Stimulated activated CD8-positive, alpha-beta memory T cell treated with anti-CD3 and anti-CD28 coated beads, Interleukin-4, amount 100 ng/mL, for 48 hours (primary cell): ENCODE measurements at regions not wholly inside any gene's neighbourhood (a gene's known extent, or its start where the extent isn't known, plus 50 kb on each side); places are given as distances from the start of the nearest gene placed in this dataset.

Experiments used
- DNase-seq: peaks from one replicate; pipeline ENCODE4 v3.0.0-alpha.2; 2020

DNA sequence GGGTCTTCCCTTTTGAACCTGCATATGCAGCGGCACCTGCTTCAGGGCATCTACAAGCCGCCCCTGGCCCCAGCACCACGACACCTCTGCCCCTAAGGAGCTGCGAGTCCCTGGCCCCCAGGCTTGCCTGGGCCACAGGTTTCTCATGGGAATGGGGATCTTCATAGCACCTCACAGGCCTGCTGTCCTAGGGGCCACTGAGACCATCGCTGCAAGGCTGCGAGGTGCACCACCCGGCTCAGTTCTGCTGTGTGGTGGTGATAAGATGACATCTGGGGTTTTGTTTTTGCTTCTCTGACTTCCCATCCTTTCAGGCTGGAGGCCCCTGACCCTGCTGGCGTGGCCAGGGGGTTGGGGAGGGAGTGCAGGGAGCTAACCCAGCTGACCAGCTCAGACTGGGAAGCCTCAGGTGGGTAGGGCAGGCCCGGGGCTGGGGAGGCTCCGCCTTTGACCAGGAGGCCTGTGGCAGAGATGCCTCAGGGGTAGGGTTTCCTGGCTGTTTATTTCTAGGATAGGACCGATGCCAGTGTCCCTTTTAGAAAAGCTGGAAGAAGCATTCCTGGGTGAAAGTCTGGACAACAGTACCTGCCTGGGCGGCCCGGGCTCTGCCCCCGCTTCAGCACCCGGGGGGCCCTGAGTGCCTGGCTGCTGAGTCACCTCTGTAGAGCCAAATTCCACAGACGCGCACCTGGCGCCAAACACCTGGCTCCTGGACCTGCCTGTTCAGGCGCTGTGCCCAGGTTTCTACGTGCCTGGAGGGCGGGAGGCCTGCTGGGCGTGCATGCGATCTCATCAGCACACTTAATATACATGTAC, 264.7 kb downstream of the DLL1 start:
- DNase-seq = no peak

DNA sequence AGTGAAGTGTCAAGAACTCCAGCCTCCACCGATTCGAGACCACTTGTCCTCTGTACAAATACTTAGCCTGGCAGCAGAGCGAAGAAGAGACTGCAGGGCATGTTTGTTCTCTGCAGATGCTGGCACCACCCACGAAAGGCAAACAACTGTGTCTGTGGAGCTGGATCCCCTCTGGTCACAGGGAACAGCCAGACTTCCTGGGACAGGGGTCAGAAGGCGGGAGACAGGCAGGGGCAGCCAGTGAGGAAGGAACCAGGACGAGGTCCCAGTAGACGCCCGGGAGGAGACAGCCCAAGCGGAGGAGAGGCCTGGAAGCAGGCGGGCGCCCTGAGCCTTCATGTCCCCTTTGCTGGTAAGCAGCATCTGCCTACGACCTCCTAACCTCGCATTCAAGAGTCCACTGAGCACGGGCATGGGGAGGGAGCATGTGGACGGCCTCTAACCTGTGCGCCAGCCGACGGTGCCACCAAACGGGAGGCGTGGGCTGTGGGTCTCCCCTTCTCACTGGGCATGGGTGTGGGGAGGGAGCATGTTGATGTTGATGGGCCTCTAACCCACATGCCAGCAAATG, 265.5 kb downstream of the DLL1 start:
- no peak for DNase-seq

DNA sequence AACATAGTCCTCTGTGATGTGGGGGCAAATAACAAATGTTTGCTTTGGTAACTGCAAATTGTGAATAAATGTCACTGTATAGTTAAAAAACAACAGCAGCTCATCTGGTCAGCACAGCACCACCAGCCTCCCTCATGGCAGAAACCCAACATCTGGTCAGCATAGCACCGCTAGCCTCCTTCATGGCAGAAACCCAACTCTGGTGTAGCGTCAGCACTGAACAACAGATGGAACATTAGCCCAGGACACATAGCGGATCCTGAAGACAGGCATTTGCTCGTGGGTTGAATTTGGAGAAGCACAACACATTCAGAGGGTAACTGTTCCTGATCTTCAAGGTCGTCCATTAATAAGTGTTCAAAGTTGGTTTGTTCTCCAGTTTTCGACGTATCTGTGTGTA, 265.9 kb downstream of the DLL1 start:
- no peak for DNase-seq

DNA sequence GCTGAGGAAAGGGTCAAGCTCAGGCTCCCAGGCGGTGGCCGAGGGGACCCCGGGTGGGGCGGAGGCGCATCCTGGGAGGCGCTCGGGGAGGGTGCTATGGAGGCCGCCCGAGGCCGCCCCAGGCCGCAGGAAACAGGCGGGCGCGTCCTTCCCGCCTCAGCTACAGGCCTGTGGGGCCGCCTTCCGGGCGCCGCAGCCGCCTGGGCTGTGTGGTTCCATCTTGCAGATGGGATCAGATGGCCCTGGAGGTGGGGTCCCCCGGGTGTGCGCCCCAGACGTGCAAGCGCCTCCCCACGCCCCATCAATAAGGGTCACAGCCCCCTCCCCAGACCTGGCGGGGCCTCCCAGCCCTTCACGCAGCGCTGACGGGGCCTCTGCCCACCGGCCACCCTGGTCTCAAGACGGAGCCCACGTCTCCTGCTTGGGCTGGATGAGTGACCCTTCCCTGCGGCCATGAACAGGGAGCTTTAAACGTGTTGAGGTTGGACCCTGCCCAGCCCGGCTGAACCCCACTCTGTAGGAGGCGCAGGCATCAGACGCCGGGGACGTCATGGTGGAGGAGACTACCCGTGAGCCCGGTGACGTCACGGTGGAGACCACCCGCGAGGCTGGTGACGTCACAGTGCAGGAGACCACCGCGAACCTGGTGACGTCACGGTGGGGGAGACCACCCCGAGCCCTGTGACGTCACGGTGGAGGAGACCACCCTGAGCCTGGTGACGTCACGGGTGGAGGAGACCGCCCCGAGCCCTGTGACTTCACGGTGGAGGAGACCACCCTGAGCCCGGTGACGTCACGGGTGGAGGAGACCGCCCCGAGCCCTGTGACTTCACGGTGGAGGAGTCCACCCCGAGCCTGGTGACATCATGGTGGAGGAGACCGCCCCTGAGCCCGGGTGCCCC, 267.0 kb downstream of the DLL1 start:
- no peak for DNase-seq

DNA sequence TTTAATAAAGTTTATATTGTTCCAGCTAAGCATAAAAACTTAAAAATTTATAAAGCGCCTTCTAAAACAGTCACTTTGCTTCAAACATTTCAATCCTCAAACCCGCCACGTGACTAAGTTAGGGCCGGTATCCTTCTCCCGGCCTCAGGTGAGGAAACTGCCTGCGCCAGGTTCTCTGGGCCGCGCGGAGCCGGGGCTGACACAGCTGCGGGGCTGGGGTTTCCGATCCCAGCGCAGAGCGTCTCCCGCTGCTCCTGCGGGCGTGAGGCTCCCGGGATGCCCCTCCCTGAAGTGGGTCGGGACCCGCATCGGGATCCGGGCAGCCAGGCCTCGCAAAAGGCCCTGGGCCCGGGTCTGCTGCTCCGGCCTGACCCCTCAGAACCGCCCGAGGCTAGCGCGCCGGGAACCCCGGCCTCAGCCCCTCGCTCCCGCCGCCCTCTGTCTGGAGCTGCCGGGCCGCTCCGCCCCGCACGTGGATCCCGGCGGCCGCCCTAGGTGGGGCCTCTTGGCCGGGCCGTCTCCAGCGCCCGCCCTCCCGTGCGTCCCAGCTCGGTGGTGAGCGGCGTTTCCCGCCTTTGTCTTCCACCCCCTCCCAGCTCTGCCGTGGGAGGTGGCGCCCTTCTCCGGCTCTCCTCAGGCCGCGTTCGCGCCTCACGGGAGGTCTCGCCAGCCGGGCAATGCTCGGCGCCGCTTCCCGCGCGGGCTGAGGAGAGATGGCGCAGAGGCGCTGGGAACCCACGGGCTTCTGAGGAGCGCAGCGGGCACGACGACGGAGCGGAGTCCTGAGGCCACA, 267.9 kb downstream of the DLL1 start:
- no peak for DNase-seq

DNA sequence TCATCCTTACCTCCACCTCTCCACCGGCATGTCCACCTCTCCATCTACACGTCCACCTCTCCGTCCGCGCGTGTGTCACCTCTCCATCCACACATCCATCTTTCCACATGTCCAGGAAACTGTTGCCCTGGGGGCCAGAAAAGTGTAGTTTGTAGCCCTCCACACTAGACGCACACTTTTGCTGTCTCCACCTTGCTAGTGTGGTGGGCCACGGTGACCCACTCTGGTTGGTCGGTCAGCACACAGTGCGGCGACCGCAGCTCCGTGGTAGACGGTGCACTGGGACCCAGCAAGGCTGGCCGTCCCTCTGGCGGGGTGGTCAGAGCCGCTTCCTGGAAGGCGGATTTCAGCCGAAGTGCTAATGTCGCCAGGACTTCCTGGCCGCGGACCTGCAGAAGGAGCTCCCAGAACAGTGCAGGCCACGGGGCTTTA, 268.6 kb downstream of the DLL1 start:
- no peak for DNase-seq

DNA sequence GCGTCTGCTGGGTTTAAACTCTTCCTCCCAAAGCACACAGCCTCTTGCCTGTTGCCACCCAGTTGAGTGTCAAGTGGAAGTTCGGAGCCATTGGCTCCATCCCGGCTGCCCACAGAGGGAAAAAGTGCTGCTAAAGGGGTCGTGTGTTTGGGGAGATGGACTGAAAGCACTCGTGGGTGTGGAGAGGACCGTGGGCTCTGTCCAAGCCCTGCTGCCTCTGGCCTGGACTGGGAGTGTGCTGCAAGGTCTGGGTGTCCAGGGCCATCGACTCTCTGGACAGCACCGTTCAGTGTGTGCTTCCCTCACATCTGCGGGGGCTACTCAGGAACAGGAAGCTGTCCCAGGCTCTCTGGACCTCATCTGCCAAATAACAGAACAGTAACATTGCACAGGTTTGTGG, 269.3 kb downstream of the DLL1 start:
- no peak for DNase-seq

DNA sequence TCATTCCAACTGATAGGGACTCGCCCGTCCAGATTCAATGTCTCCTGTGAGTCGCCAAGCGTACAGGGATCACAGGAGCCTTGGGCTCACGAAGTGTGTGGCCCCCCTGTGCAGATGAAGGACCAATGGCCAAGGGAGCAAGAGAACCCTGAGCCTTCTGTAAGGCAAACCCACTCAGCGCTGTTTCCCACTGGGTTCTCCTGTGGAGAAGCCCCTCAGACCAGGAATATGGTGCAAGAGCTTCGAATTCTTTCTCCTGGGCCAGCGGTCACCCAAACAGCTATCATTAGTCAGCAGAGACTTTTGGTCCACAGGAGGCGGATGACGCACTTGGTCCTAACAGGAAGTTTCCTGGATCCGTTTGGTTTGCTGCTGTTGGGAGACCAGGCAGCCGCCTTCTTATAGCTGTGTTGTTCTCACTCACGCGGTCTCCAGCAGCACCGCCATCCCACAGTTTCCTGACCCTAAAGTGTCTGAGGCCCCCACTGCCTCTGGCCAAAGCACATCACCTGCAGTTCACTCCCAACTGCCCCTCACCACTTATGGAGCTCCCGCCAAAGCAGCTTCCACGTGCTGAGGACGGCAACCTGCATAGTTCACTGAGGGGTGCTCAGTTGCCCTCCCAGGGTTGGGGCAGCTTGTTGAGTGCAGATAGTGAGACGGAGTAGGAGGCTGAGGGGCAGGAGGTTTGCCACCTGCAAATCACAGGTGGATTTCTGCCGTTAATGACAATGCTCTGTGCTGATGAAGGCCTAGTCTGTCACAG, 268.6 kb downstream of the ERMARD start:
- peak; percentile 10 for DNase-seq

DNA sequence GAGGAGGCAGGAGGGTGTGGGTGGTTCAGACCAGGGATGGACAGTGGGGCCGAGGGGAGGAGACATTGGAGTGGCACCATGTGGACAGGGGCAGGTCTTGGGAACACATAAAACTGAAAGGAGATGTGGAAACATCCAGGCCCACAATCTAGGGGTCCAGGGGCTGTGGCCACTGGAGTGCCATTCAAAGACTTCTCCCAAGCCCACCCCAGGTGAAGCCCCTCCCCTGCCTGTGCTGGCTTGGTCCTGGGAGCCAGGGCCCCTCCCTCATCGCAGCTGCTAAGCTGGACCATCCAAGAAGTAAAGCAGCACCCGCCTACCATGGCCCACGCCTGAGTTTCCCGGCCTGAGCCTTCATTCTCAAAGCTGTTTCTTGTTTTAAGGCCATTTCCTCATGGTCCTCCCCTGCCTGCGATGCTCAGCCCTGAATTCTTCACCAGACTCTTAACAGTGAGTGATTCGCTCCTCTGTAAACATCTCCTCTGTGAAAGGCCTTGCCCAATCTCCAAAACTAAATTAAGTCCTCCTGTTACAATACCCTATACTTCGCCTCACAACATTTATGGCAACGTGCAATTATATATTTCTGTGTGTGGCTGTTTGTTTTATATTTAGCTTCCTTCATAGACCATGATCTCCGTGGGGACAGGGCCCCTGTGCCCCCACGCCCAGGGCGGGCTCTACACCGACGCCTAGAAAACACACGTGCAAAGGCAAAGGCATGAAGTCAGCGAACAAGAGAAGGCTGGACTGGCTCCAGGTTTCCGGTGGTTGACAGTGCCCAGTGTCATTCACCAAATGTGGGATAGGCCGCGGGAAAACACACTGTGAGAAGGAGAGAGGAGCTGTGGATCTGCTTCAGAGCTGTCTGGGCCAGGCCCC, 267.8 kb downstream of the ERMARD start:
- DNase-seq = peak; percentile 9

DNA sequence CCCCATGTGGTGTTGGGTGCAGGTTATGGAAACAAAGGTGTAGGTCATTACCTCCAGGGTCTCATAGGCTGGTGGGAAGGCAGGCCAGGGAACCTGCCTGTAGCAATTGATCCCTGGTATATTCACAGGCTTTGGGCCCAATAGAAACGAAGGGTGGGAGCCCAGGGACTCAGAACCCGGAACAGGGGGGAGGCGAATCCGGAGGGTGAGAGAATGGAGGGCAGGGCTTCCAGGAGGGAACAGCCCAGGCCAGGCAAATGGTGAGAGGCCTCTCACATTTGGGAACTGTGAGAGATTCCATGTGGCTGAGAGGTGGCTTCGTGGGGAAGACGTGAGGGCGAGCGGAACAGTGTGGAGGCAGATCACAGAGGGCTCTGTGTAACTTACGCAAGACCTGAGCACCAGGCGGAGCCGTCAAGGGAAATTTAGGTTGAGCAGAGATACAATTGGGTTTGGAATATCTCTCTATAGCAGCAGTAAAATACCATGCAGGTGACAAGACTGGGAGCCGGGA, 267.1 kb downstream of the ERMARD start:
- DNase-seq = no peak

DNA sequence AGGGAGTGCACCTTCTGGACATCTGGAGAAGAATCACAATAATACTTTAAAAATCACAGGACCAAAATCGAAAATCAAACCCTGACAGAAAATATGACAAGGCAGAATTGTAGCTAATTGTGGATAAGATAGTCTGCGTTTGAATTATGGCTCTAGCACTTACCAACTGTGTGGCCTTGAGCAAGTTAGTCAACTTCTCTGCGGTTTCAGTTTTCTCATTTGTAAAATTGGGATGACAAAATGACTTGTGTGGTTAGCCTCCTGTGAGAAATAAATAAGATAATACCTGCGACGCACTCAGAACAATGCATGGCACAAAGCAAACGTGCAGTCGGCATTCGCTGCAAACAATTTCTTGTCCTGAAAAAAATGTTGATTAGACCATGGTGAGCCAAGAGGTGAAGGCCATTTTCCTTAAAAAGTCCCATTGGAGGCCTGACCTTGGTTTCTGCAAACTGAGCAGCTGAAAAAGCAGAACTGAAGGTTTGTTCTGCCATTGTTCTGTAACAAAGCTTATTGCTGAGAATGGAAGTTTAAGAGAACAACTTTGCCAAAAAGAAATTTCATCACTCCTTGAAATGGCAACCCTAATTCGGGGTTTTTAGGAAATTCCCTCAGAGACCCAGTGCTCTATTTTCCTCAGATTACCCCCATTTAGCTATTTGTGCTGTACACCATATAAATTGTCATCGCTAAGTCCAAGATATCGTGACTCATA, 266.3 kb downstream of the ERMARD start:
- peak; percentile 7 for DNase-seq

DNA sequence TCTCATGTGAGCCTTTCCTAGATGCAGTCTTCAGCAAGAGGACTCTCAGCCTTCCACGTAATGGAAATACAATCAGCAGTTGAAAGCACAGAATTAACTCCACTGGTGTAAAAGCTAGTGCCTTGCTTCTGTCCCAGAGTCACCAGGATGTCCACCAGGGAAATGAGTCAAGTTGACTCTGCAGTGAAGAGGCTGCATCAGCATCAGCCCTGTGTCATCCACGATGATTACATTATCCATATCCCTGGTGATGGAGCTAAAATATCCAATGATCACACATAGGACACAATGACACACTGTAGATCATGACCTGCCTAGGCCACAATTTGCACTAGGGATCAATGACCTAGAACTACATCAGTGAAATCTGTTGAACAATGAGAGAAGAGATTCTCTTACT, 262.4 kb downstream of the ERMARD start:
- no peak for DNase-seq

DNA sequence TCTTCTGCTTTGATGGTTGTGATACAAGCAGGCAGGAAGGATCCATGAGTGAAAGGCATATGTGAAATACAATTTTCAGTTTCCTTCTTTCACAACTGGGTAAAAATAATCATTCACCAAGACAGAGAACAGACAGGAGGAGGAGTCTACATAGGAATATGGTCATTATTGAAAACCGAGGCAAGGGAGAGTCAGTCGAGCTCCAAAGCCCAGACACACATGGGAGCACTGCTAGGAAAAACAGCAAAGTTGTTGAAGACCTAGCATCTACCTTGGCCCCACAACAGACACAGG, 260.6 kb downstream of the ERMARD start:
- peak; percentile 6 for DNase-seq

DNA sequence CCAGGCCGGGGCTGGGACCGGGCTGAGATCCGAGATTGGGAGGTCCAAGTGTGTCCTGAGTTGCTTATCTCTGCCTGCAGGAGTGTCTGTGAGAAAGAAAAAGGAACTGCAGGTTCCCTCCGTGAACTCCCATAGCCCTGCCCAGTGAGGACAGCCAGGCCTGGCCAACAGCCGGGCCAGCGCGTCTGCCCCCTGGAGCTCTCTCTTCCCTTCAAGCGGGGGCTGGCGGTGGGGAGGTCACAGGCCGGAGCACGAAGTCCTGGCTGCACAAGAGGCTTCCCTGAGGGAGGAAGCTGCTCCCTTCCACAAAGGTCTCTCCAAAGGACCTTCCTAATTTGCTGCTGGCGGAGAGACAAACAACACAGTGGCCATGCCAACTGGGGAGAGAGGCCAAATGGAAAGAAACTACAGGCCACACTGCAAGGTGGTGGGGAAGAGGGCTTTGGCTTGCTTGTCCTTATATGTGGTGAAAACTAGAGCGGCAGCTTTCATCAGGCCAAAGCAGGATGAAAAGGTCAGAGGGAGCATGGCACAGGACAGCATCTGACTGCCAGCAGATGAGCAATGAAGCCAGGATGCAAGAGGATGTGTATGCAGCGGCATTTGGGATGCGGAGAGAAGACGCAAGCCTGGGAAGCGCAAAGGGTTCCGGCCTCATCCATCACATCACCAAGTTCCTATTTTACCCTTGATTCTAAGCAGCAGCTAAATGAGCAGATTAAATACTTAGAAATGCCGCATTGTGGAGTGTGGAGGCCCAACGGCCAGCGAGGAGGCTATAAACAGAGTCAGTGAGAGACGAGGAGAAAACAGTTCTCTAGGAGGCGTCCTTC, 260.0 kb downstream of the ERMARD start:
- DNase-seq = peak; percentile 12

DNA sequence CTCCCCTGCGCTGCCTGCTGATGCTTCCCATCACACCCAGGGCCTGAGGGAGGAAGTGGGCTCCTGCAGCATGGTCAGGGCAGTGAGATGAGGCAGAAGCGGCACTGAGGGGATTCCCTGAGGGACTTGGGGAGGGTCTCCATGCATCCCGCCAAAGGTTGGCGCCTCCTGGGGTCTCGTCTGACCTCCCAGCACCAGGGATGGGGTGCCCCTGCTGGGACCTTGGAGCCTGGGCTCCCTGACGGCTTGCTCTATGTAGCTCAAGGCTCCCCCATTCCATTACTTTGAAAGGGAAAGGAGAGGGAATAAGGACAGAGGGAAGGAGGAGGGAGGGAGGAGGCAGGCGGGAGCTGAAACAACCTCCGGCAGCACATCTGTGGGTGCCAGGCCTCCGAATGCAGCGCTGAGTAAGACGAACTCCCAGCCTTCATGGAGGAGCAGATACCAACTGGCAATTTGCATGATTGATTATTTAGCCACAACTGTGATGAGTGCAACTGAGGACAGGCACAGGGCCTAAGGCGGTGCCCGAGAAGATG, 259.3 kb downstream of the ERMARD start:
- no peak for DNase-seq

DNA sequence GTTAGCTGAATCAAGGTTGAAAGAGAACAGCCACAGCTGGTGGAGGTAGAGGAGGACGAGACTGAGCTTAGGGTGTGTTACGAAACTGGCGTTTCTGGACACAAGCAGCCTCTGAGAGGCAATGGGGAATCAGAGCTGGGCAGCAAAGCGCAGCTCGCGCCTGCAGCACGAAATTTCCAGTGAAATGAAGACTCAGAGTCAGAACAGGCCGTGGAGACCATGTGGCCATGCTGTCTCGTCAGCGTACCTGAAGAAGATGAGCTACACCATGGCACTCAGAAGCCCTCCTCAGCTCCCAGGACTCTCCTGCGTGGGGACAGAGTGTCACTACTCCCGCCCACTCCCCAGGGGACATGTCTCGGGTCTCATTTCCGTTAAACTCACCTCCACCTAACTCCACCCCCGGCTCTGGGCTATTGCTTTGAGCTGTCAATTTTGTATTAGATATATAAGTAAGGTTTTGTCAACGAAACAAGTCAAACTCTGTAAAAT, 256.9 kb downstream of the ERMARD start:
- peak; percentile 3 for DNase-seq

DNA sequence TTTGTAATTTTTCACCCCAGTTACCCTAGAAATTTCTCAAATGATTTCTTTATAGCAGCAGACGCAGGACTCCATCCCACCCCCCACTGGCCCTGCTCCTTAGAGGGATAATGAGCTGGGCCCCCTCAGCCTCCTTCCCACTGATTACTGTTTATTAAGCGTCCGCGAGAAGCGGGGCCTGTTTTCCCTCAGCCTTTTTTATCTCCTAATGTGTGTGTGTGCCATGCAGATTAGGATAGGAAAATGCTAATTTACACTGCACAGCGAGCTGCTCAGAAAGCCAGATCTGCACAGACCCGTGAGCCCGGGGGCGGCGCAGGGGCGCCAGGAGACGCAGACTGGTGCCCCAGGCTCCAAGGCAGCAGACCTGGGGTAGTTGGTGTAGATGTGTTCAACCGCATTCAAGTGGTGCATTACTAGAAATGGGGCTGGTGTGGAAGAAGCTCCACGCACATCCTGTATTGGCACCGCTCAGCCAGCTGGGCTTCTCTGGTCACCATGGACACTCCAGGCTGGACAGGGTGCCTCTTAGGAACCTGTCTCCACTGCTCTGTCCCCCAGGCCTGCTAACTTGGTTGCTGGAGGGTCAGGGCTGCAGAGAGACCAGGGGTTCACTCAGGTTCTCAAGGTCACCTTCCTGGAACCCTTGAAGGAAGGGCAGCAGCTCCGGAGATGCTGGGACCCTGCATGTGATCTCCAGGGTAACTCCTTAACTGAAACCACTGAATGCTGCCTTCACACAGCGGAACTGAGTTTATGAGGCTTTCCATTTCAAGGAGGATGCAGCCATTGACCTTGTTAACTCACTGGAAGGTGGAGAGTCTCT, 256.3 kb downstream of the ERMARD start:
- peak; percentile 4 for DNase-seq

DNA sequence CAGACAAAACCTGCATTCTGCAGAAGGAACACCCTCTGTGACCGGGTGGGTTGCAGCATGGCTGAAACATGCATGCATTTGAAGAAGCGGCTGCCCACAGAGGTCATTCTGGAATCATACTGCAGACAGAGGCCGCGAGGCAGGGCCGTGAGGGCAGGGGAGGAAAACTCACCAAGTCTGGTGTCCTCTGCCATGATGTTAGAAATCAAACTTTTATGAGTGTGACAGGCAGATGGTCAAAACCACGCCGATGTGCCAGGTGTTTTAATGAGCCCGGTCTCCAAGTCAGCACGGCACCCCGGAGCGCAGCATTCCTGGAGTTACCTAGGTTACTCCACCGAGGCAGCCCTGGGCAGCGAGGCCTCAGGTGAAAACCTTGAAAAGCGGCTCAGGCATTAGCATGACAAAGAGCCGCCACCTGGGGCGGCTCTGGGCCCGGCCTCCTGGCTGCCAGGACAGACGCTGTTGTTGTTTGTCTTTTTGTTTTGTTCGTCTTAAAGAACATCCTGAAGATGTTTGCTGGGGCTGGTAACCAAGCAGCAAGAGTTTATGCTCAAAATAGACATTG, 255.6 kb downstream of the ERMARD start:
- peak; percentile 7 for DNase-seq
